AG08396 (cell line): ENCODE measurements at regions not wholly inside any gene's neighbourhood (a gene's known extent, or its start where the extent isn't known, plus 50 kb on each side); places are given as distances from the start of the nearest gene placed in this dataset.

ENCODE experiments used
- DNase-seq: peaks from one replicate; pipeline ENCODE4 v3.0.0; 2012; ENCODE audit warnings: low spot score, mixed read lengths

DNA sequence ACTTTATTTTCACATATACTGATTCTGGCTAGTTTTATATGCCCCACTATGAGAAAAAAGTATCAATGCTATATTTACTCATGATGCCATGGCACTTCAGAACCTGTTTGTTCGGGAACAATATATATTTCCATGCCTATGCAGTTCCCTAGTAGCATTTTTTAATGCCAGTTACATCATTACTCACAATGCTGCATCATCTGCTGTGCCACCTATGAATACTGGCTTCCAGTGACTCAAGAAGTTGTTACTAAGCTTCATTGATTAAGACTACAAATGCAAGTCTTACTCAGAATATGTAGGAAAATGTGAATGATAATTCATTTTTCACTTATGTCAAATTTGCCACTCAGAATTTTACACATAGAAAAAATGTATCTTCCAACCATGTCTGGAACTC, 97.9 kb downstream of the MAFB start:
- no peak for DNase-seq

DNA sequence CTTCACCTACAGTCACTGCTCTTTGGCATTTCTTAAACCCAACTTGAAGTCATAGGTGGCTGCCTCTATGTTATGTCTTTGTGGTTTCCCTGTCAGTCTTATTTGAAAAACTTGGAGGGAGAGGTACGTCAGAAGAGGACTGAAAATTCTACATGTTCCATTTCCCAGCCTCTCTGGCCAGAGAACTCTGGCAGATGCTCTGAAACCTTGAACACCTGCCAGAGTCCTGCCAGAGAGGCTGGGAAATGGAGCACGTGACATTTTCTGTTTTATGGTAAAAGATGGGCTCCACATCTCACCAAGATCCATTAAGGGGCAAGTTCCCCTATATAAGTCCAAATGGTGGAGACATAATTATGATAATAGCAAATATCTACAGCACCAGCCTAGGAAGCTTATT, 99.5 kb downstream of the MAFB start:
- no peak for DNase-seq

DNA sequence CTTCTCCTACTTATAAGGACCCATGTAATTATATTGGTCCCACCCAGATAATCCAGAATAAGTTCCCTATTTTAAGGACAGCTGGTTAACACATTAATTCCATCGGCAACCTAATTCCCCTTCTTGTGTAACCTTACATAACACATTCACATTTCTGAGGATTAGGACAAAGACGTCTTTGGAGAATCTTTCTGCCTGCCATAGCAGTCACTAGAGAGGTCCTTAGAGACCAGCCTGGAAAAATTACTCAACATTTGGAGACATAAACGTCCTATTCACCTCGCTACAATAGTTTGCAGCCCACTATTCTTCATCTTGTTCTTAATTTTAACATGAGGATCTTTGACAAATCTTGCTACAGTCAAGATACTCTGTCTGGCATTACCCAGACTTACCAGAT, 100.1 kb downstream of the MAFB start:
- no peak for DNase-seq

DNA sequence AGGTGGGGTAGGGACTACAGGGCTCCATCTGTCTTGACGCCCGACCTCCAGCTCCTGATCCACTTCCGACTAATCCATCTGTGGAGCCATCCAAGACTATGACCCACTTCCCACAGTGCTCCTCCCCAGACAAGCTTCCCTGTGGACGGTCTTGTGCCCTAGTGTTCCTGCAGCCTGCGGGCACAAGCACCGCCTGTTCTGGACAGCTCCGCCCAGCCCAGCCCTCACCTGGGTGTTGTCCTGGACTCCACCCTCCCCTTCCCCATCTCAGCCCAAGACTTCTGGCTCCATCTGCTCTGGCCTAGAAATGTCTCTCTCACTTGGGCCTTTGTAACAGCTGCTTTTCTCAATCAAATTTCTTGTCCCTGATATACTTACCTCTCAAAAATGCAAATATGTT, 102.0 kb downstream of the MAFB start:
- DNase-seq: no peak

DNA sequence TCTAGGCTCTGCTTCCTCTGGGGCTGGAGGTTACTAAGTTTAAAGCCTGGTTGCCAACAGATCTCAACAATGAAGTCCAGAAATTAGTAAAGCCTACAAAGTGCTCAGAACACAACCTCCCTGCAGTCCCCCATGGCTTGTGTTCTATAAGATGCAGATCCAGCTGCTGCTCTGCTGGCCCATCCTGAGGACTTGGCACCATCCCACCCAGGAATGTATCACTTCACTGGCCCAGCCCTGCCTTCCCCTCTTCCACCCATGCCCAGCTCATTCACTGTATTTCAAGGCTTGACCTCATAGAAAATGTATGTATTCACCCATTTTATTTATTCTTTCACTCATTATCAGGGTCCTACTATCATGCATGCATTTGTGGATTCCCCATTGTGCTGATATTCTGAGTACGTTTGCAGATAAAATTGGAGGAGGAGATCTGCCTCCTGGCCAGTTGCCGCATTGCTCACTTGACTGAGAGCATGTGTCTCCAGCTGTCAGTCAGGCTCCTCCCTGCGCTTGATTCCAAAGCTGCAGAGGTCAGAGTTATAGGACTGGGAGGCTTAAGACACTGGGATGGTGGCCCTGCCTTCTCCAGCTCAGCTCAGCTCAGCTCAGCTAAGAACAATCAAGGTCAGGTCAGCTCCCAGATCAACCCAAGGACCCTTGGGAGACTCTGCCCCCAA, 104.8 kb downstream of the MAFB start:
- no peak for DNase-seq

DNA sequence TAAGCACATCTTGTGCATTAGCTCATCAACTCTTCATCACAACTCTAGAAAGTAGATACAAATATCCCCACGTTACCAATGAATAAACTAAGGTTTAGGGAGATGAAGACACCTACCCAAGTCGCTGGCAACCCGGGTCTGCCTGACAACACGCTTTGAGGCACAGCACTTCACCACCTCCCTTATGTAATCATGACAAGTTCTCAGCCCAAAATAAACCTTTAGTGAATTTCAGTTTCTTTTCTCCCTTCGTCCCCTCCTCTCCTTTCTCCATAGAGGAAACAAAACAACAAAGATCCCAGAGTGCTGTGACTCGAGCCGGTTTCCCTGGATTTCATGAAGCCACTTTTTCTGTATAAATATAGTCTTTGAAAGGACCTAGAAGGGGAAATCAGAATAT, 105.4 kb downstream of the MAFB start:
- no peak for DNase-seq

DNA sequence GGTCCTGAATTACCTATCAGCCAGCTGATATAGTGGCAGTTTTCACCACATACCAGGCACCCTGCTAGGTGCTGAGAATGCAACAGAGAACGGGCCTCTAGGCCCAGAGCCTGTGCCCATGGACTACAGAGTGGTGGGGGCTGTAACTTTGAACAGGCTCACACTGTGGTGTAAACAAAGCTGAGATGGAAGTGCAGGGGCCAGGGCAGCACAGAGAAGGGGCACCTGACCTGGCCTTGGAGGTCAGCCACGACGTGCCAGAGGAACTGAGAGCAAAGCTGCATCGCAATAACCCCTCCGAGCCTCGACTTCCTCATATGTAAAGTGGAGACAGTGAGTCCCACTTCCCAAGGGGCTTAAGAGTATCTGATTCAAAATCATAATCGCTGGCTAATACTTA, 105.8 kb downstream of the MAFB start:
- no peak for DNase-seq

DNA sequence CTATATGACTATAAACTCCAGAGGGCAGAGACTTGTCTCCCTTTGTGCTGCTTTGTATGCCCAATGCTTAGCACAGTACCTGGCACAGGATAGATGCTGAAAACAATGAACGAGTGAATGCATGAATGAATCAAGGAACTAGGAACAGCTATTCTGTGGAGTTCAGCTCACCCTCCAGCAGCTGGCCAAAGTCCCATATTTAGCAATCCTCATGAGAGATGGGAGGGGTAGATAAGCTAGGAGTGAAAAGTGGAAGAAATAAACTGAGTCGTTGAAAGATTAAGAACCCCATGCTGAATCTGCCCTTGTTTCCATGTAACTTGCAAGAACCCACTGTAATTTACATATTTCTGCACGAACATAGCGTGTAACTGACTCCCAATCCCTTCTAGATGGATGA, 106.5 kb downstream of the MAFB start:
- DNase-seq: no peak

DNA sequence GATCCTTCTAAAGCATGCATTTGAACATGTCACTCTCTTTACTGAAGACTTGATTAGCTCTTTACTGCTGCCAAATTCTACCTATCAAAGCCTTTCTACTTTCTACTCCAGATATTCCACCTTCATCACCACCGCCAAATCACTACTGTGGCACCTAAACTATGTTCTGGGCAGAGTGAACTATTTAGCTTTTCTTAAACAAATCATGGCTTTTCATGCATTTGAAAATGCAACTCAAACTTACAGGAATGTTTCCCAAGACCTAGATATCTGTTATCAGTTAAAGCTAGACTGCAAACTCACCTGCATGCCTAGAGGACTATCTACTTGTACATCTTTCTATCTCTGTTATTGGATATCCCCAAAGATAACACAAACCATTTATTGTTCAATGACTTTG, 109.3 kb downstream of the MAFB start:
- DNase-seq: no peak

DNA sequence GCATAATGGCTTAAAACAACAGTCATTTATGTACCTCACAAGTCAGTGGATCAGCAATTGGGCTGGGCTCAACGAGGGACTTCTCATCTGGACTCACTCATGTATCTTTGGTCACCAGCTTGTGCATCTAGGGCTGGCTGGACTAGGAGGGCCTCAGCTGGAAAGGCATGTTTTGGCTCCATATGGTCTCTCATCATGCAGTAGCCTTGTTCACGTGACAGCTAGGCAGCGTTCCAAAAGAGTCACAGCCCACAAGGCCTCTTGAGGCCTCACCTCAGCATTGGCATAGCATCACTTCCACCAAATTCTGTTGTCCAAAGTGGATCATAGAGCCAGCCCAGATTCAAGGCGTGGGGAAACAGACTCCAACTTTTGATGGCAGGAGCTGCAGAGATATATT, 110.1 kb downstream of the MAFB start:
- no peak for DNase-seq

DNA sequence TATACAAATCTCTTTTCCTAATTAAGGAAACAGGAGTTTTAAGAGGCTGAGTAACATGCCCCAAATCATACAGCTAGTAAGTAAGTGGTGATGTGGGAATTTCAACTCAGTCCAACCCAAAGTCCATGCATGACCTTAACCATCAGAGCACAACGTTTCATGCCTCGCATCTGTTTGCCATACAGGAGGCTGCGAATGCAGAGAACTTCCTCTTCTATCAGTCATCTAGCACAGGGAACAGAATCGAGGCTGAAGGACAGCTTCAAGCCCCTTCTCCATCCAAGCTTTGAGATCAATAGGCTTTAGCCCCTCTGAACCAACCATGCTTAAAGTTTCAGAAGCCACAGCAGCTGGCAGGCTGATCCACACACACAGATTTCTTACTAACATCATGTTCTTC, 113.2 kb downstream of the MAFB start:
- DNase-seq: no peak

DNA sequence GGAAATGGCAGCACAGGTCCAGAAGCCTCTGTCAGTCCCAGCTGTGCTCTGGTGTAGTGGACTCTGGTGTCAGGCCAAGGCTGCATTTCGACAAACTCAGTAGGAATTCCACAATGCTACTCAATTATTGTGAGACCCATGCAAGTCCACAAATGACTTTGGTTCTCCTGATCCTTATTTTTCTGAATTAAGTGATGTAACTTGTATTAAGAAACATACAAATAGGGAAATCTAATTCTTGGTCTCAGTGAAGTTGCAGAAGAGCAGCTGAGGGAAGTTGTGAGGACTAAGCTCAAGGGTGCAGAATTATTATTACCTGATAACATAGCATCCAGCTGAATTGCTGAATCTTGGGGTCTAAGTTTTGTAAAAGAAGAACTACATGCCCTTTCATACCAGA, 116.8 kb downstream of the MAFB start:
- DNase-seq: no peak

DNA sequence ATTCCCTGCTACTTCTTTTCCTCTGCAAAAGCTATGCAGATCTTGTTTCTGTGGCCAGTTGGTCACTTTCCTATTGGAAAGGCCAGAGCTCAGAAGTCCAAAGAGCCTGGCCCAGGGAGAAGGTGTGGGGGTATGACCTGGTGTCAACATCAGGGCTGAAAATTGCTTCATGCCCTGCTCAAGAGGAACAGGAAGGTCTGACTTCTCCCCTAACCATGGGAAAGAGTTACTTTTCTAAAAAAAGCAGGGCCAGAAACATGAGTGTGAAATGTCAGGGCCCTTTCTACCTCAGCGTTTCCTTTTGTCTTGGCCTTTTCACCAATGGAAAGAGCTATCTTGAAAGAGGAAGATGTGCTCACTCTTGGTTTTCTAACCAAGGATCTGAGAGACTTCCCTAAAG, 117.4 kb downstream of the MAFB start:
- DNase-seq: no peak

DNA sequence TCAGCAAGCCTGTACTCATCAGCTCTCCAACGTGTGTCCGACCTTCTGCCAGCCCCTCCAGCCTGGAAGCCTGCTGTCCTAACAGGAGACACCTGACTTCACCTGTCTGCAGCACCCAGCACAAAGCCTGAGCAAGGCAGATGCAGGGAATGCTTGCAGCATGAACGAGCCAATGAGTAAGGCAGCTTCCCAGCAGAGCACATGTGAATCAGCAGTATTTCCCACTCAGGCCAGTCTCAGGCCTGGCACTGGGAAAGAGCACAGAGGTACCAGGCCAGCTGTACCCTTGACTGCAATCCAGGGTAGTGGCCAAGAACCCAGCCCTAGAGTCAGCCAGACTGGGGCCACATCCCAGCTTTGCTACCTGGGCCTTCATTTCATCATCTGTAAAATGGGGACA, 120.8 kb downstream of the MAFB start:
- DNase-seq: no peak

DNA sequence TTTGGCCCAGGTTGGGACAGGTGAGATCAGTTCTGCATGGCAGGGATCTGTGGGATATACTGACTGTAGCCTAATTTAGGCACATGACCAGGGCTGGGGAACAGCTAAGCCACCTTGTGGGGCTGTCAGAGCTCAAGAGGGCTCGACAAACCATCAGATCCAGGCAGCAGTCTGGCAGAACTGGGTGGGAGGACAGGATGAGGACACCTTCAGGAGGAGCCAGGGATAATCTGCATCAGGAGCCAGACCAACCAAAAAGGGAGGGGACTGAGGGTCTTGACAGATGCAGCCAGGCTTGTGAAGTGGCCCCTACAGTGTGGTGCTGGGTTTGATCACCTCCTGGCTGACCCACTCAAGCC, 123.4 kb downstream of the MAFB start:
- DNase-seq: no peak

DNA sequence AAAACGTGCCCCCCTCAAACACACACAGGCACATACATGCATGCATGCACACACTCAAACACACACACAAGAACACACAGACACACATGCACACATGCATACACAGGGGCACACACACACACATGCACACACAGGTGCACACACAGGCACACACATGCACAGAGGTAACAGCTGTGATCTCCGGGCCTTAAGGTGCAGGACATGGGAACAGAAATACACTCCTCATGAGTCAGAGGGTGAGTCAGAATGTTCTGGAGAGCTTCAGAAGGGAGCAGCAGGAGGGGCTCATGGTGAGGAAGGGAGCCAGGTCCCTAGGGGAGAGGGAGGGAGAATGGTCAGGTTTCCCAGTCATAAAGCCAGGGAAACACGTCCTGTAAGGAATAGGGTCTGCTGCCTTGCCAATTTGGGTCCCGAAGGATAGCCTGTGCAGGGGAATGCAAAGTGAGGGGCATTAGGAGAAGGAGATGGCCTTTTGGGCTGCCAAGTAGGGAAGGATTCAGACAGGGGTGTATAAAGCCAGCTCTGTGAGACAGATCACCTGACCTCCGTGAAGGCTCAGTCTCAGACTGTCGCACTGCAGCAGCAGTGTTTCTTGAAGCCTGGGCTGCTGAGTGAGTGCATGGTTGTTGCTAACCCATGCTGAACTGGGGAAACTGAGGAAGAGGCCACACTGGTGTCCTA, 123.9 kb downstream of the MAFB start:
- peak; percentile 35 for DNase-seq

DNA sequence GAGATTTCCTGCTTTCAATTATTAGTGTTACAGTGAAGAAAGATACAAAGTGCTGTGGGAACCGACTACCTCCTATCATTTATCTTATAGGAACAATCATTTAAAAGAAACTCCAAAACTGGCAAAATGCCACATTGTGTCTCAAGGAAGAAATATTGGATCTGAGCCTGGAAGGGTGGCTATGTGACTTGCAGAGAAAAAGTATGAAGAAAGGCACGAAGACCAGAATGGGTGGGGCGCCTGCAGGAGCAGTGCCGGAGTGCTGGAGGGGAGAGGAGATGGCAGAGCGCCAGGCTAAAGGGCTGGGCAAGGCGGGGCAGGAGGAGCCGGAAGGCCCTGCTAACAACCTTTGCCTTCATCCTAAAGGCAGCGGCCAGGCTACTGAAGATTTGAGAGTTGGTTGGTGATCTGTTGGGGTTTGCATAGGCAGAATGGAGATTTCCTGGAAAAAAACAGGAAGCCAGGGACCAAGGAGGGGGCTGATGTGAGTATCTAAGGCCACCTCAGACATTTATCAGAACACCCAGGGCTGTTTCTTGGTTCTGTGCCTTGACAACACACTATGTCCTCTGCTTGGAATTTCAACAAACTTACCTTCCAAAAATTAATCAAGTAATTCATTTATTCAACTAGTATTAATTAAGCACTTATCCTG, 125.6 kb downstream of the MAFB start:
- DNase-seq: no peak

DNA sequence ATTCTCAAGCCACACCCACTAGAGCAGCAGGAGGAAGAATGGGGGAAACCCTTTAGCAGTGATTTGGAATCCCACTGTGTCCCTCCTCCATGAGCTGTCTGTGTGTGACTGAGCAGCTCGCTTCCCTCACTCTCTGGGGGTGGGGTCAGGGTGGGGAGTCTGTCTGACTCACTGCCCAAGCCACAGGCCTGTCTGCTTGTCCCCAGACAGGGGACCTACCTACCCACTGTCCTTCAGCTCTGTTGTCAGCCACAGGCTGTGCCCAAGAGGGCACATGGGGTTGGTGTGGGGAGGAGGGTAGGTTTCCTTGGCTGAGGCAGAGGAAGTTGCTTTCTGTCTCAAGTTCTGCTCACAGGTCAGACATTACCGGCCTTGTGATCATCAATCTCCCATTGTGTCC, 127.0 kb downstream of the MAFB start:
- DNase-seq: no peak

DNA sequence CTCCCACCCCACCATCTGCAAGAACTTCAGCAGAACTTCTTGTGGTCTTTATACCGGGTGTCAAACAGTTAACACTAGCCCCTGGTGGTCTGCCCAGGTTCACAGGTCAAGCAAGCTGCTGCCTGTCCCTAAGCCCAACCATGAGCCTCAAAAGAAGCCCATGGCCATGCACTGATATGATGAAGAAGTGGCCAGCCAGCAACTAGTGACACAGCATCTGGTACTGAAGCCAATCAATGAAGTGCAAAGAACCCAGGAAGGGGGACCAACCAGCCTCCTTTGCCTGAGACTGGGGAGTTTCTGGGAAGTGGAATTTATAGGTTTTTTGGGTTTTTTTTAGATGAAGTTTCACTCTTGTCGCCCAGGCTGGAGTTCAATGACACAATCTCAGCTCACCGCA, 127.8 kb downstream of the MAFB start:
- DNase-seq: no peak

DNA sequence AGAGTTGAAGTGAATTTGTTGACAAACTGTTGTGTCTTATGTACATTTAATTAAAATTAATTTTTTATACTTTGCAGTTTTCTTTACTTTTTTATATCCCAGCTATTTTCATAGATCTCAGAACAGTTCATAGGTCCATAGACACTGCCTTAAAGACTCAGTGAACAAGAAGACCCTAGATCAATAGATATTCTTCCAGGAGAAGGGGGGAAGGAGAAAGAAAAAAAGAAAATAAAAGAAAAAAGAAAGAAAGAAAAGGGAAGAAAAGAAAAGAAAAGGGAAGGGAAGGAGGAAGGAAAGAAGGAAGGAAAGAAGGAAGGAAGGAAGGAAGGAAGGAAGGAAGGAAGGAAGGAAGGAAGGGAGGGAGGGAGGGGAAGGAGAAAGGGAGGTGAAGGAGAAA, 130.8 kb downstream of the MAFB start:
- DNase-seq: no peak

DNA sequence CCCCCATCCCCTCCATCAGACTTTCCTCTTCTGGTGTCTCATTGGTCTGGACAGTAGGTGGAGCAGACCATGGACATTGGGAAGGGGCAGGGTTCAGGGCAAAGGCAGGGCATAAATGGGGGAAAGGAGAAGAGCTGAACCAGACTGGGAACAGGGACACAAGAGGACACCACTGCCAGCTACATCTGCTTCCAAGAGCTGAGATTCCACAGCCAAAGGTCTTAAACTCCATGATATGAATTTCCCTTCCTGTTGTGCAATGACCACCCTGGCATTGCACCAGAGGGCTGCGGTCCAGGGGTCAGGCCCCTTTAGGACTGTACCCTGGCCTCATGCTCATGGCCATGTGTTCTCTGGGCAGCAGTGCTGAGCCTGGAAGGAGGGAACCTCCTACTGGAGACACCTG, 137.9 kb downstream of the MAFB start:
- no peak for DNase-seq

DNA sequence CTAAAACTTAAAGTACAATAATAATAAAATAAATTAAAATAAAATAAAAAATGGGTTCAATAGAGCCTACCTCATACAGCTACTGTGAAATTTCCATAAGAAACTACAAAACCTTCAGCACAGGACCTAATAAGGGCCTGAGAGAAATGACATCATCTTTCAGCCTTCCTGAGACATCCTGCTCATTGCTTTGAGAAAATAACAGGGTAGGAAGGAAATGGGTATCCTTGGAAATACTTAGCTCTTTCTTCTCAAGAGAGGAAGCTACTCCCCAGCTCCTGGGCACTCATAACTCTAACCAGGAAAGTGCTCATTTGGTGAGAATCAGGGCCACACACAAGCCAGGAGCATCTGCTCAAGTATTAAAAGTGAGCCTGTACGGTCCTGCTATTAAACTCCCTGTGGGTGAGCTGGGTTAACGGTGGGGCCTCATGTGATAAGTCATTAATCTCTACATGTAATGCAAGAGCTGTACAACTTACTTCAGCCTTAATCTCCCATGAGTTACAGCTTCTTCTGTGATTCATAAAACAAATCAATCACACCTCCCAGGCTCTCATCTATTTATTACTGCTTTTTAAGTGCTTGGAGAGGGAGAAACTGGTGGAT, 141.4 kb downstream of the MAFB start:
- no peak for DNase-seq

DNA sequence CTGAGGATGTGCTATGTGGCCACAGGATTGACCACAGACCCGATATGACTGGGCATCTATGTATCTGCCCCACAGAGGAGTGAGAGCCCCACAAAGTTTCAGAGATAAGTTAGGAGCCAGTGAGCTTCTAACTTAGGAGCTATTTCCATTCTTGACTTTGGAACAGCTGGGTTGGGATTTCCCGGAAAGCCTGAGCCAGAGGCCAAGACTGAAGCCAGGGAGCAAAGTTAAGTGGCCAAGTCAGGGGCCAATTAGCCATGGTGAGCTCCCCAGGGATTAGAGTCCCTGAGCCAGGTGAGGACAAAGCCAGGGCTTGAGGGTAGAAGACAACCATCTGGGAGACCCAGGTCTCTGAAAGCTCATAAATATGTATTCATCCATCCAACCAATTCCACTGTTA, 143.6 kb downstream of the MAFB start:
- no peak for DNase-seq
